Activated gamma-delta T cell treated with Interleukin-2 at 50 U/mL for 16 hours (primary cell): ENCODE measurements at regions not wholly inside any gene's neighbourhood (a gene's known extent, or its start where the extent isn't known, plus 50 kb on each side); places are given as distances from the start of the nearest gene placed in this dataset.
"Not testable (repeated sequence)": the region's sequence is repeated elsewhere in the genome, so short reads cannot be mapped to it uniquely, and the experiment has no call there.

Experiments used
- DNase-seq: peaks from one replicate; pipeline ENCODE4 v3.0.0-alpha.2; 2020

GRCh38 chr13:73321043-73321442, 262.2 kb downstream of the KLF5 start:
- no peak for DNase-seq

GRCh38 chr13:73317140-73317539, 258.3 kb downstream of the KLF5 start:
- no peak for DNase-seq

- DNase-seq, result no peak
Measured at GRCh38 chr13:73310366-73310765, 251.6 kb downstream of the KLF5 start.

- no peak for DNase-seq
Measured at GRCh38 chr13:73307481-73307880, 248.7 kb downstream of the KLF5 start.

- no peak for DNase-seq
Measured at GRCh38 chr13:73306688-73307087, 247.9 kb downstream of the KLF5 start.

- DNase-seq, result no peak
Measured at GRCh38 chr13:73304442-73304841, 245.6 kb downstream of the KLF5 start.

- DNase-seq, result no peak
Measured at GRCh38 chr13:73303851-73304250, 245.0 kb downstream of the KLF5 start.

- DNase-seq, result not testable (repeated sequence)
Measured at GRCh38 chr13:73301622-73302021, 242.8 kb downstream of the KLF5 start.

- DNase-seq, result no peak
Measured at GRCh38 chr13:73300718-73301425, 242.1 kb downstream of the KLF5 start.

- no peak for DNase-seq
Measured at GRCh38 chr13:73299787-73300186, 241.0 kb downstream of the KLF5 start.

- no peak for DNase-seq
Measured at GRCh38 chr13:73293913-73294523, 235.2 kb downstream of the KLF5 start.

- DNase-seq, result no peak
Measured at GRCh38 chr13:73292127-73292526, 233.3 kb downstream of the KLF5 start.

- no peak for DNase-seq
Measured at GRCh38 chr13:73290844-73291243, 232.0 kb downstream of the KLF5 start.

GRCh38 chr13:73288596-73288995, 229.8 kb downstream of the KLF5 start:
- no peak for DNase-seq

GRCh38 chr13:73287831-73288230, 229.0 kb downstream of the KLF5 start:
- no peak for DNase-seq

- DNase-seq, result no peak
Measured at GRCh38 chr13:73286942-73287620, 228.3 kb downstream of the KLF5 start.

- no peak for DNase-seq
Measured at GRCh38 chr13:73286177-73286576, 227.4 kb downstream of the KLF5 start.

GRCh38 chr13:73284081-73284874, 225.5 kb downstream of the KLF5 start:
- DNase-seq, result no peak

GRCh38 chr13:73283636-73284035, 224.8 kb downstream of the KLF5 start:
- no peak for DNase-seq

GRCh38 chr13:73281746-73282145, 222.9 kb downstream of the KLF5 start:
- no peak for DNase-seq

- DNase-seq, result no peak
Measured at GRCh38 chr13:73278186-73278585, 219.4 kb downstream of the KLF5 start.

- DNase-seq, result no peak
Measured at GRCh38 chr13:73275163-73275562, 216.4 kb downstream of the KLF5 start.

- no peak for DNase-seq
Measured at GRCh38 chr13:73274147-73274546, 215.3 kb downstream of the KLF5 start.
